GM18909 (cell line): ENCODE measurements at regions not wholly inside any gene's neighbourhood (a gene's known extent, or its start where the extent isn't known, plus 50 kb on each side); places are given as distances from the start of the nearest gene placed in this dataset.
"Not testable (repeated sequence)": the region's sequence is repeated elsewhere in the genome, so short reads cannot be mapped to it uniquely, and the experiment has no call there.

Source experiments
- ATAC-seq: cut with Tn5 transposase; IDR thresholded peaks from one replicate; pipeline ENCODE4 v1.9.1; 2021; ENCODE audit warnings: mild to moderate bottlenecking; ENCODE audit not compliant: unreplicated experiment, poor library complexity

GRCh38 chr7:109663806-109664205, 1094.1 kb downstream of the DNAJB9 start:
- ATAC-seq = no peak

- ATAC-seq = not testable (repeated sequence)
These were observed 1117.6 kb downstream of the DNAJB9 start for GRCh38 chr7:109687269-109687668.

DNA sequence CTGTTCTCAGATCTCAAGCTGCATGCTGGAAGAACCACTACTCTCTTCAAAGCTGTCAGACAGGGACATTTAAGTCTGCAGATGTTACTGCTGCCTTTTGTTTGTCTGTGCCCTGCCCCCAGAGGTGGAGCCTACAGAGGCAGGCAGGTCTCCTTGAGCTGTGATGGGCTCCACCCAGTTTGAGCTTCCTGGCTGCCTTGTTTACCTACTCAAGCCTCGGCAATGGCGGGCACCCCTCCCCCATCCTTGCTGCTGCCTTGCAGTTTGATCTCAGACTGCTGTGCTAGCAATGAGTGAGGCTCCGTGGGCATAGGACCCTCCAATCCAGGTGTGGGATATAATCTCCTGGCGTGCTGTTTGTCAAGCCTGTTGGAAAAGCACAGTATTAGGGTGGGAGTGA, 1122.9 kb downstream of the DNAJB9 start:
- ATAC-seq = not testable (repeated sequence)

DNA sequence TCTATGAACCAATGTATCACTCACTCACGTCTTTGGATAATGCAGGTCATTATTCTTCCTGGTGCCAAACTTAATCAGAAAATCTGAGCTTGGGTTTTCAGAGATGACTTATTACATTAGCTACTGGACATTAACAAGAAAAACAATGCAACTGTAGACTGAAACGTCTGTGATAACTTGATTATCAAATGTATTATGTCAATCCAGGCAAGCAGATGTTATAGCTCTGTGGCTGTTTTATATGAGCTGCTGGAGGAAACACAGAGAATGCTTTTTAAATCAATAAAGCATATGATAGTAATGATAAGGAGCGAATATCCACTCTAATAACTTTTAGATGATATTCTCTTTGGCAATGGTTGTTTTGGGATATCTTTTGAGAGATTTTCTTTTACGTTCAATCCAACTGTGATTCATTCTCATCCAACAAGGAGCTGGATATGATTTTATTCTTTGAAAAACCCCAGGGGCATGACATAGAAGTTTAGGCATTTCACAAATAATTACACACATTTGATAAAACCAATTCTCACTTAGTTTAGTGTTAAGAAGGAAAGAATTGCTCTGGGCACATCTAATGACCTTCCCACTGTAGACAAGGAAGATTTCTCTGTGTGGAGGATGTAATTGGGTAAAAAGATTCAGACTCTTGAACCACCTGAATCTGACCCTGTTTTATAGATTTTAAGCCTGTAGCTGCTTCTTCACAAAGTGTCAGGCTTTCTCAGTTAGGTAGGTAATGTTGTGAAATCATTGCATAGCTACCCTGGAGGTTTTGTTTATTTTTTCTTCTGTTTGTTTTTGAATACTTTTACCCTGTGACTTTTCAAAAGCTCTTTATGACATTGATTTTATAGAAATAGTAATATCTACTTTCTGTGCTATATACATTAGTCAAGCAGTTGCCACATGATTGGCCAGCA, 1124.7 kb downstream of the DNAJB9 start:
- ATAC-seq = no peak

DNA sequence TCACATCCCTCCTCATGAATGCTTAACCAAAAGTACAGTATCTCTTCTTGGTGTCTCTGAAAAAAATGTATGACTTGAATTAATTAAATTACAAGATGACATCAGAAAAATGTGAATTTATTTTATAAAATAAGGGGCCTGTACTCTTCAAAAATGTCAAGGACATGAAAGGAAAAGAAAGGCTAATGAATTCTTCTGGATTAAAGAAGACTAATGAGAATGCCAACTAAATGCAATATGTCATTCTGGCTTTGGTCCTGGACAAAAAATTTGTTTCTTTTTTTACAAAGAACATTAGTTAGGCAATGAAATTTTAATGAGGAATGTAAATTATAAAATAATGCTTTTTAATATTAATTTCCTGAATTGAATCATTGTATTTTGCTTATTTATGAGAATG, 1125.7 kb downstream of the DNAJB9 start:
- ATAC-seq = no peak

- ATAC-seq = no peak
These were observed 1127.0 kb downstream of the DNAJB9 start for GRCh38 chr7:109696723-109697122.

DNA sequence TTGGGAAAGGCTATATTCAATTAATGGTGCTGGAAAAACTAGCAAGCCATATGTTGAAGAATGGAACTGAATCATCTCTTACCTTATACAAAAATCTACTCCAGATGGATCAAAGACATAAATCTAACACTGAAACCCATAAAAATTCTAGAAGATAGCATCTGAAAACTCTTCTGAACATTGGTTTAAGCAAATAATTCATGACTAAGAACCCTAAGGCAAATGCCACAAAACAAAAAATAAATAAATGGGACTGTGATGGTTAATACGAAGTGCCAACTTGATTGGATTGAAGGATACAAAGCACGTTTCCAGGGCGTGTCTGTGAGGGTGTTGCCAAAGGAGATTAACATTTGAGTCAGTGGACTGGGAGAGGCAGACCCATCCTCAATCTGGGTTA, 1130.0 kb downstream of the DNAJB9 start:
- no peak for ATAC-seq

DNA sequence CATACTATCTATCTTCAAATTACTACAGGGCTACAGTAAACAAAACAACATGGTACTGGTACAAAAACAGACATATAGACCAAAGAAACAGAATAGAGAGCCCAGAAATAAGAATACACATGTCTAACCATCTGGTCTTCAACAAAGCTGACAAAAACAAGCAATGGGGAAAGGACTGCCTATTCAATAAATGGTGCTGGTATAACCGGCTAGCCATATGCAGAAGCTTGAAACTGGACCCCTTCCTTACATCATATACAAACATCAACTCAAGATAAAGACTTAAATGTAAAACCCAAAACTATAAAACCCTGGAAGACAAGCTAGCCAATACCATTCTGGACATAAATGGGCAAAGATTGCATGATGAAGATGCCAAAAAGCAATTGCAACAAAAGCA, 1143.7 kb downstream of the DNAJB9 start:
- no peak for ATAC-seq

- not testable (repeated sequence) for ATAC-seq
These were observed 1149.7 kb downstream of the DNAJB9 start for GRCh38 chr7:109719359-109719758.

GRCh38 chr7:109734601-109735000, 1164.9 kb downstream of the DNAJB9 start:
- ATAC-seq = no peak

GRCh38 chr7:109735881-109736280, 1166.2 kb downstream of the DNAJB9 start:
- ATAC-seq = no peak

DNA sequence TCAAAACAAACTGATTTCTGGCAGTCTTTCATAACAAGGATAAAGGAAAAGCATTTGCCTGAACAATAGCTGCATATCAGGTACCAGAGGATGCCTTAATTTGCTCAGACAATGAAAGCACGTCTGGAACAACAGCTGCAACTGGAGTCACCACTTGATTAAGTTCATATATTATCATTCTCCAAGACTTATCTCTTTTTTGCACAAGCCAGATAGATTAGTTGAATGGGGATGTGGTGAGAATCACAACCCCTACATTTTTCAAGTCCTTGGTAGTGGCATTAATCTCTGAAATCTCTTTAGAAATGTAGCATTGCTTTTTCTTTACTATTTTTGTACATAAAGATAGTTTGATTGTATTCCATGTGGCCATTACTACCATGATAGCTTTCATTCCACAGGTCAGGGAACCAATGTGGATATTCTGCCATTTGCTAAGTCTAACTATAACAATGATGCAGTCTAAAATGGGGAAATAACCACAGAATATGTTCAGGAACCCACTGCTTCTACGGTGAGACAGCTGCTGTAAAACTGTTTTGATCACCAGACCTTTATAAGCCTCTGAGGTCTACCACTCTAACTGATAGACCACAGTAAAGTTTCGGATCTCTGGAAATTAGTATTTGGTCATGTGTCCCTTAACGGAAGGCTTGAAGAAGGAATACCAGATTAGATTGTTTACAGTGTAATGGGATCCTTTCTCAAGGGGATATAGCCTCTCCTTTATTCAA, 1176.2 kb downstream of the DNAJB9 start:
- ATAC-seq = no peak

DNA sequence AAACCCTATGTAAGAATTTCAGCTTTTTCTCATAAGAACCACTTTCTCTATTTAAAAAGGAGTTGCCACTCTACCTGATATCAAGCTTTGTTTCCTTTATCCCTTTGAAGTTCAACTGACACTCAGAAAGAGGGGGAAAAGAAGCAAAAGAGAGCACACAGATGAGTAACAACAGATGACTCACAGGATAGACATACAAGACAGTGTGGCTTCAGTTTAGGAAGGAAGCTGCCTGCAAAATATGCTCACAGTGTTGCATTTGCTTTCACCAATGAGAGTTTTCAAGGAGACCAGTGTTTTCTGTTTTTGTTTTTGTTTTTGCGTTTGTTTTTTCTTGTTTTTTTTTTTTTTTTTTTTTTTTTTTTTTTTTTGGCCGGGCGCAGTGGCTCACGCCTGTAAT, 1181.6 kb downstream of the DNAJB9 start:
- no peak for ATAC-seq

GRCh38 chr7:109752068-109752467, 1182.4 kb downstream of the DNAJB9 start:
- ATAC-seq = no peak

- no peak for ATAC-seq
These were observed 1188.0 kb downstream of the DNAJB9 start for GRCh38 chr7:109757713-109758112.

- ATAC-seq = no peak
These were observed 1193.9 kb downstream of the DNAJB9 start for GRCh38 chr7:109763611-109764010.

- ATAC-seq = no peak
These were observed 1202.5 kb downstream of the DNAJB9 start for GRCh38 chr7:109772161-109772560.

- ATAC-seq = no peak
These were observed 1213.1 kb downstream of the DNAJB9 start for GRCh38 chr7:109782806-109783205.

- no peak for ATAC-seq
These were observed 1236.9 kb downstream of the DNAJB9 start for GRCh38 chr7:109806548-109806947.

DNA sequence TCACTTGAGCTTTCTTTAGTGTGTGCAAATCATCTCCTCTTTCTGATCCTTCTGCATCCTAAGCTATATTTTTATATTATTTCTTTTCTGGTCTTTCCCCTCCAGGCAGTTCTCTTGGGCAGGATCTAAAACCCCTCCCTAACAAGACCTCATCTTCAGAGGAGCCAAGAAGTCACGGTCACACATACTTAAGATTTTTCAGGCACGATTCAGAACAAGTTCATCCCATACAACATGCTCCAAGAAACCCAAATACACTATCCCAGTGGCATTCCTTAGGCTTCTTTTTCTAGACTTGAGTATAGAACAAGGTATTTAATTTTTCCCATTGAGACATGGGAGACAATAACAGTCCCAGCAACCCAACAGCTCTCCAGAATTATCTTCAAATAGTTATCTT, 1251.5 kb downstream of the DNAJB9 start:
- ATAC-seq = no peak

GRCh38 chr7:109834851-109835250, 1256.1 kb upstream of the LRRN3 start:
- ATAC-seq = no peak
